ENCODE measurements at regions not wholly inside any gene's neighbourhood (a gene's known extent, or its start where the extent isn't known, plus 50 kb on each side); places are given as distances from the start of the nearest gene placed in this dataset.

DNA sequence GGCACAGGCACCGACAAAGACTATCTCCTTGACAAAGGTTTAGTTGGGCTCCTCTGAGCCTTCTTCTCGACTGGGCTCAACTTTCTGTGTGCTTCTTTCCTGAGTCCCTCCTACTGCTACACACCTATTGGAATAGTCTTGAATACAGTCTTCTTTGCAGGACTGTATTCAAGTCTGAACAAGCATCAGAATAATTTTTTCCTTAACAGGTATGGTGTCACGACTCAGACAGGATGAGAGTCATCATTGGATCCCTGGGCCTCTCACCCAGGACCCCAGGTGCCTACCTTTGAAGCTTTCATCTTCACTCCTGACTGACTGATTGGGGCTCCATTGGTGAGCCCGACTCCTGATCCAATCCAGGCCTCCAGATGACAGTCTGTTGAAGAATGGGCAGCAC lies 66.3 kb downstream of the CRYGS start:
- TF ChIP-seq, protein P1, sequence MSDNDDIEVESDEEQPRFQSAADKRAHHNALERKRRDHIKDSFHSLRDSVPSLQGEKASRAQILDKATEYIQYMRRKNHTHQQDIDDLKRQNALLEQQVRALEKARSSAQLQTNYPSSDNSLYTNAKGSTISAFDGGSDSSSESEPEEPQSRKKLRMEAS (IDR thresholded peaks at IDR 0.05), result no peak
- TF ChIP-seq EP300 (IDR thresholded peaks at IDR 0.05; ENCODE audit: borderline replicate concordance) (no peak), YY1 (IDR thresholded peaks at IDR 0.05; ENCODE audit: low read depth) (no peak), FOXM1 (IDR thresholded peaks at IDR 0.05; ENCODE audit: borderline replicate concordance, low read depth) (no peak), RAD21 (IDR thresholded peaks at IDR 0.05; ENCODE audit: low read depth) (no peak), TAF1 (IDR thresholded peaks at IDR 0.05; ENCODE audit: low read depth) (no peak)
